Peyer's patch (tissue), 4 donors: ENCODE measurements at regions not wholly inside any gene's neighbourhood (a gene's known extent, or its start where the extent isn't known, plus 50 kb on each side); places are given as distances from the start of the nearest gene placed in this dataset.

Source experiments
- POLR2A ChIP-seq, 2 donors: fragments of 450-650 bp; IDR thresholded peaks; one replicate each; pipeline ENCODE4 v1.5.1; 2017; ENCODE audit warnings: antibody characterized with exemption in 2 of 2, mild to moderate bottlenecking in 2 of 2, moderate library complexity in 2 of 2
- TF ChIP-seq, protein P1 (sequence below), 6 experiments: fragments of 450-650 bp in 4 of 6; fragments of 200-600 bp in 2 of 6; sonication (generic) in 1 of 6; IDR thresholded peaks; one replicate each; pipeline ENCODE4 v1.5.1; 2017 to 2019; ENCODE audit warnings: antibody characterized with exemption in 6 of 6, mild to moderate bottlenecking in 3 of 6, moderate library complexity in 1 of 6

DNA sequence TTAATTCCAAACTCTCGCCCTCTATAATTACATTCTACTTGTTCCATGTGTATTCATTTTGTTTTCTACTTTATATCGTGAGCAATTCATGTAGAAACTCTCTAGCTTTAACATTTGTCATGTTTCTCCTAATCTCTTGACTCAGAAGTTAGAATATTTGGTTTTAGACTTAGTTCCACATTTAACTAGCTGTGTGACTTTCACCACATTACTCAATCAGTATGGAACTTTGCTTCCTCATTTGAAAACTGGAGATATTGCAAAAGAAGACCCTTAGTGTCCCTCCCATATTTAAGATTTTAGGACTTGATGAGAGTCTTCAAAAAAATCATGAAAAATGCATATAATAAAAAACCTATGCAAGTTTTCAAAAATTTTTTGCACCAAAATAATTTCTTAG is 447.5 kb downstream of the GXYLT1 start:
- TF ChIP-seq, protein P1, sequence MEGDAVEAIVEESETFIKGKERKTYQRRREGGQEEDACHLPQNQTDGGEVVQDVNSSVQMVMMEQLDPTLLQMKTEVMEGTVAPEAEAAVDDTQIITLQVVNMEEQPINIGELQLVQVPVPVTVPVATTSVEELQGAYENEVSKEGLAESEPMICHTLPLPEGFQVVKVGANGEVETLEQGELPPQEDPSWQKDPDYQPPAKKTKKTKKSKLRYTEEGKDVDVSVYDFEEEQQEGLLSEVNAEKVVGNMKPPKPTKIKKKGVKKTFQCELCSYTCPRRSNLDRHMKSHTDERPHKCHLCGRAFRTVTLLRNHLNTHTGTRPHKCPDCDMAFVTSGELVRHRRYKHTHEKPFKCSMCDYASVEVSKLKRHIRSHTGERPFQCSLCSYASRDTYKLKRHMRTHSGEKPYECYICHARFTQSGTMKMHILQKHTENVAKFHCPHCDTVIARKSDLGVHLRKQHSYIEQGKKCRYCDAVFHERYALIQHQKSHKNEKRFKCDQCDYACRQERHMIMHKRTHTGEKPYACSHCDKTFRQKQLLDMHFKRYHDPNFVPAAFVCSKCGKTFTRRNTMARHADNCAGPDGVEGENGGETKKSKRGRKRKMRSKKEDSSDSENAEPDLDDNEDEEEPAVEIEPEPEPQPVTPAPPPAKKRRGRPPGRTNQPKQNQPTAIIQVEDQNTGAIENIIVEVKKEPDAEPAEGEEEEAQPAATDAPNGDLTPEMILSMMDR (IDR thresholded peaks at IDR 0.05) = no peak
- no peak for TF ChIP-seq POLR2A (IDR thresholded peaks at IDR 0.05)
